Left cardiac atrium (tissue), 4 donors: ENCODE measurements at regions not wholly inside any gene's neighbourhood (a gene's known extent, or its start where the extent isn't known, plus 50 kb on each side); places are given as distances from the start of the nearest gene placed in this dataset.
A peak's percentile ranks its signal among the peaks of the same experiment; 100 is the strongest.

Source experiments
- ATAC-seq, 2 donors: fragments of 200-7000 bp; cut with Tn5 transposase; one replicate each; pipeline ENCODE4 v1.9.1; 2020; ENCODE audit warnings: mild to moderate bottlenecking in 2 of 2, moderate library complexity in 2 of 2
- DNase-seq: peaks from one replicate; pipeline ENCODE4 v3.0.0-alpha.2; 2020
- intact Hi-C, 2 donors: fragments of 100-400 bp; cut with DNase I; formaldehyde crosslinking; loops; one replicate each; pipeline versions ENCODE4 v1.14.1 to v1.15.1; 2022 to 2023
- donor health status: DM: no; HTN: yes; CAD: no.
- donor health status: DM: no; HTN: yes; CAD: no; lungs with severe emphysema.
- donor health status: DM: yes; HTN: yes; CAD: no.
- donor health status: Dilated cardiomyopathy.

DNA sequence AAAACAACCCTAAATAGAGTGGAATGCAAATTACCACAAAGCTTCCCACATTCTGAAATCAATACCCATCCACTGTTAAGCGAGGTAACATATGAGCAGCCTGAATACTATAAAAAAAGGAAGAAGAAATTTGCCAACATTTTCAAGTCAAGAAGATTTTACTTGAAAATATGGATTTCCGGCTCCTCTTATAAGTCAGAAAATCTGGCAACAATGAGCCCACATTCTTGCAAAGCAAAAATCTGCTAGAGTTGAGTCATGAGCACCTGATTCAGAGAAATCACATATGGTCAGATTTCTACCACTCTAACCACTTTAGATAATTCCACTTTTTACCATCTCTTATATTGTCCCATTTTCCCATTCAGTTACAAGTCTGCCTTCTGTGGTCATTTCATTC, 395.7 kb downstream of the DTHD1 start:
- ATAC-seq: no peak

DNA sequence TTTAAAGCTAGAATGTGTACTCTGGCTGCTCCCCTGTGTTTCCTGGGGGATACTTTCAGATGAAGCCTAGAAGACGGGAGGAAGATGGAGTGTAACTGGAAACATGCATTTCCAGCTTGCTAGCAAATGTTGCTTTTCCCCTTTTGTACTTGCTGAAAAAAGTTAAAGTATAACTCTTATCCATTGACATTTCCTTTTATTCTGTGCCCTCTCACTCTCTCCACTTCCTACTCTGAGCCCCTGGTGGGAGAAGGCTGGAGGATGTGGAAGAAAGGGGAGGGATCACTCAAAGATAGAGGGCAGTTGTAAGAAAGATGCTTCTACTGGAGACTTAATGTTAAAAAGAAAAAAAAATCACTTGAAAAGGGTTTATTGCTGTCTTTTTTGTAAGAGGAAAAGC, 396.5 kb downstream of the DTHD1 start:
- no peak for DNase-seq
- ATAC-seq: no peak
- intact Hi-C loops: no loop called here

More for the DNA sequence above, 395.7 kb downstream of the DTHD1 start:
- no peak for DNase-seq
- intact Hi-C loops: no loop called here

DNA sequence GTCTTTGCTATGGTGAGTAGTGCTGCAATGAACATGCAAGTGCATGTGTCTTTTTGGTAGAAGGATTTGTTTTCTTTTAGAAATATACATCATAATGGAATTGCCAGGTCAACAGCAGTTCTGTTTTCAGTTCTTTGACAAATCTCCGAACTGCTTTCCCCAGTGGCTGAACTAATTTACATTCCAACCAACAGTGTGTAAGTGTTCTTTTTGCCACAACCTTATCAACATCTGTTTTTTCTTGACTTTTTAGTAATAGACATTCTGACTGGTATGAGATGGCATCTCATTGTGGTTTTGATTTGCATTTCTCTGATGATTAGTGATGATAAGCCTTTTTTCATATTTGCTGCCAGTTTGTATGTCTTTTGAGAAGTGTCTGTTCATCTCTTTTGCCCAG, 406.3 kb downstream of the DTHD1 start:
- no peak for DNase-seq
- no peak for ATAC-seq
- intact Hi-C loops: no loop called here

DNA sequence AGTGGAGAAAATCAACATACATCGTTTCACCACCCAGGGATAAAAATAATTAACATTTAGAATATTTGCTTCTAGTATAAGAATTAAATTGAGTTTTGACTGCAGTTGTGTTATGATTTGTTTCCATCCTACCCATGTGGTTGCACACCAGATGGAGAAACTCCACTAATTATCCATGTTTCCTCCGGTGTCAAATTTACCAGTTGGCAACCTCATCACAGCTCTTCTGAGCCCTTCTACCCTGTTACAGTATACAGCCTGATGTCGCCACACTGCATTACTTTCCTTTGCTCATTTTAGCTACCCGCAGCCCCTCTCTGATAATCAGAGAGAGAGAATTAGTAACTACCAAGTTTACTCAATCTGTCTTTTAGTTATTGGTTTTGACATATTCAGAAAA, 411.2 kb downstream of the DTHD1 start:
- intact Hi-C loops: no loop called here
- DNase-seq (no peak), ATAC-seq (no peak)

DNA sequence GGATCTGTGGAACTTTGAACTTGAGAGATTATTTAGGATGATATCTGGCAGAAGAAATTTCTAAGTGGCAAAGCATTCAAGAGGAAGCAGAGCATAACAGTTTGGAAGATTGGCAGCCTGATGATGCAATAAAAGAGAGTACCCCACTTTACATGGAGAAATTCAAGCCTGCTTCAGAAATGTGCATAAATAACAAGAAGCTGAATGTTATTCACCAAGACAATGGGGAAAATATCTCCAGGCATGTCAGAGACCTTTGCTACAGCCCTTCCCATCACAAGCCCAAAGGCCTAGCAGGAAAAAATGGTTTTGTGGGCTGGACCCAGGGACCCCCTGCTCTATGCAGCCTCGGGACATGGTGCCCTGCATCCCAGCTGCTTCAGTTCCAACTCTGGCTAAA, 420.8 kb downstream of the DTHD1 start:
- no peak for DNase-seq
- no peak for ATAC-seq
- intact Hi-C loops: no loop called here

DNA sequence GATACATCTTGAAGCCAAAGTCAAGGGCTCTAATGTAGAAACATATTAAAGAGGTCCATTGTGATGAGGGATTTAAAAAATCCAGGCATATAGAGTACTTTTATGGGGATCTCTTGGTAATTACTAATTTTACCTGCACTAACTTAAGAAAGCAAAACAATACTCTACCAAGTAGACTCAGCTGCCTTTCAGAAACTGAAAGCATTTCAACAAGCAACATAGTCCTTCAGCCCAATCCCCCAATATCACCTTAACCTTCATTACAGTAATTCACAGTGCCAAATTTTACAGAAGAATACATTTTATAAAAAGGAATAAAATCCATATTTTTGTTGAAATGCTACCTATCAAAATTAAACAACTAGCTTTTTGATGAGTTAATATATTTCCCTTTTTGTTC, 422.9 kb downstream of the DTHD1 start:
- intact Hi-C loops: no loop called here
- DNase-seq: no peak
- no peak for ATAC-seq

DNA sequence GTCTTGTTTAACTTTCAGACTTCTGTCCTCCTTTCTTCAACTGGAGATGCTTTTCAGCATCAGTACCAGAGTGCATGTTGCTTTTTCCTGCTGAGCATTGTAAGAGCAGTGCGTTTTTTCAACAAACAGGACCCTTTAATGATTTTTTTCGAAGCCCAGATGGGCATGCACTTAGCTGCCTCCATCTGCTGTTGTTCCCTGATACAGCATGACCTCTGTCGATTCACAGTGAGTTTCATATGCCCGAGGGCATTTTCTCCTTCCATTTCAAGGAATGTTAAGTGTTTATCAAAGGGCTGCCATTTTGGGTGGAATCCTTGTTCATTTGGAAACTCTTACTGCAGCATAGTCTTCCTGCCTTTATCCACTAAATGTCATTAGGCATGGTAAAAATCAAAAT, 428.6 kb downstream of the DTHD1 start:
- intact Hi-C loops: no loop called here
- no peak for ATAC-seq
- no peak for DNase-seq

DNA sequence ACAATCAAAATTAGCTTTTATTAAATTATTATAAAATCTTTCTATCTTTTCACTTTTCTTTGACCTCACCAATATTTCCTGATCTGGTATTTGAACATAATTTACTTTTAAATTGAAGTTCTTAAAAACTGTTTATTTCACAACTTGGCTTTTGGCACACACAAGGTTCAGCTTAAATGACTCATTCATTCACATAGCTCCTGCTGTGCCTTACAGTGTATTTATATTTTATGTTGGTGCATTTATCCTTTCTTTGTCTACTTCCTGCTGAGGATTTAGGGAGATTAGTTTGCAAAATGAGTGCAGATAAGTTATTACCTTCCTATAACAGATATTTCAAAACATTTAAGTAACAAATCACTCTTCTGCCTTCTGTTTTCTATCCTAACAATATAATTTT, 430.6 kb downstream of the DTHD1 start:
- ATAC-seq (peak in 1 of 2 donors; percentile 39), DNase-seq (no peak)
- intact Hi-C loops: no loop called here

DNA sequence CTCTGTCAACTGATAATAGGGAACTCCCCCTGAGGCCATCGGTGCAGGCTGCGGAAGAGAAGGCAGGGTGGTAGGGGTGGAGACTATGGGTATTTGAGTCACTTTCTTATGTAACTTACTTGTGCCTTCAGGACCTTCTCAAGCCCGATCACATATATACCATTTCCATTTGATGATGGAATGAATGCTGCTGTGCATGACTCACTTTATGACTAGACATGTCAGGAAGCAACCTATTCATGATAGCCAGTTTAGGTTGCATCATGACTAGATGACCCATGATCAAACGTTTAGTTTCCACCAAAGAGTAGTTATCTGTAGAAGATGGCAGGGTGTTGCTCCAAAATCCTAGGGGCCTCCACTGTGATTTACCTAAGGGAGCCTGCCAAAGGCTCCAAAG, 435.5 kb downstream of the DTHD1 start:
- DNase-seq (no peak), ATAC-seq (no peak)
- intact Hi-C loops: no loop called here

DNA sequence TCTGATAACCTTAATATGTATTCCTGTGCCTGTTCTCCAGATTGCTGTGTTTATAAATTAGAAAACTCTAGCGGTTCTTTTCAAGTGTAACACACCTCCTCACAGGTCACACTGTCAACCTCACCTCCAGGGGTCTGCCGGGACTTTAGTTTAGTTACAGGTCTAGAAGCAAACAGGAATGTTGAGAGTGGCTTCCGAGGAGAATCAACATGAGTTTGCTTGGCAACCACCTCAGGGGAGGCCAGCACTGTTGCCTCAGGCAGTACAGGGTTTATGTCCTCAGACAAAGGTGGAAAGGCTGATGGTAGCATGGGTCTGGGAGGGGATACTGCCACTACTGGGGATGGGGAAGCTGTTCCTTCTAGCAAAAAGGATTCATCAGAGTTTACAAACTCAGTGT, 438.0 kb downstream of the DTHD1 start:
- ATAC-seq: no peak
- no peak for DNase-seq
- intact Hi-C loops: no loop called here

DNA sequence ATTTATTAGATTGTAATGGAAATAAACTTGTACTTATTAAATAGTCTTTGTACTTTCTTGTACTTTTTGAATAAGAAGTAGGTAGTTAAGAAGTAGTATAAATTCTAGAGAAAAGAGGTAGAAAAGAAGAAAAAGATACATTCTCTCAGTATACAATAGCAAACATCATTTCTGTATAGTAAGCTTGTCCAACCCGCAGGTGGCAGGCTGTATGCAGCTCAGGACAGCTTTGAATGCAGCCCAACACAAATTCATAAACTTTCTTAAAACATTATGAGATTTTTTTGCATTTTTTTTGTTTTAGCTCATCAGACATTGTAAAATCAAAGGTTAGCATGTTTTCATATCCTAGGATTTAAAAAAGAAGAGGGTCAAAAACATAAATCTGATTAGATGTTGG, 441.6 kb downstream of the DTHD1 start:
- intact Hi-C loops: no loop called here
- ATAC-seq: no peak

DNA sequence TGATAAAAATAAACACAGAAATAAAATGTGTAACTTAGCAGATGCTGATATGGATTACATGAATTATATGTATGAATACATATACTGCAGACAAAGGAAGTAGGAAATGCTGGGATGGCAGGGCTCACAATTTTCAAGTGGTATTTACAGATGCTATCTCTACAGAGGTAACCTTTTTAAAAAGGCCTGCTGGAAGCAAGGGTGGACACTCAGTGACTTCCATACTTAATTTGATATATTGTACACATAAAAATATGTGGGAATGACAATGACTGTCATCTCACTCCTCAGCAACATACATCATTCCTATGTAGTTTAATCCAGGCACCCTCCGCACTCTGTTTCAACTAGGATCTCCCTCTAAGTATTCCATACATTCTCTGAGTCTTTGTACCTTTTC, 452.9 kb downstream of the DTHD1 start:
- ATAC-seq (no peak), DNase-seq (no peak)
- intact Hi-C loops: no loop called here

More for the DNA sequence above, 441.6 kb downstream of the DTHD1 start:
- DNase-seq: no peak

DNA sequence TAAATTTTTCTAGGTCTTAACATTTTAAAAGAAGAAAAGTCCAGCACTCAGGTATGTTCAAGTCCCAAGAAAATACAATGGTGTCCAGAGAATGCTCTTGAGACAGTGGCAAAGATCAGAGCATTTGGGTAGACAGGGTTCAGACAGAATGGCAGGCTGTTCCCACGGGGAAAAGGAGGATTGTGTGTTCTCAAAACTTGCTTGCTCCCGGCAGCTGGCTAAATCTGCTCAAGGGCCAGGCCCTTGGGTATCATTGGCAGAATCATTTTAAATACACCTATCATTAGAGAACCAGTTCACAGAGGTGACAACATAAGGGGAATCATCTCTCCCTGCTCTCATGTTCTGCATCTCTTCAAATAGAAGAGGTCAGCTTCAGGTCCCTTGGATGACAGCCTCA, 456.3 kb downstream of the DTHD1 start:
- intact Hi-C loops: no loop called here
- DNase-seq (no peak), ATAC-seq (no peak)

DNA sequence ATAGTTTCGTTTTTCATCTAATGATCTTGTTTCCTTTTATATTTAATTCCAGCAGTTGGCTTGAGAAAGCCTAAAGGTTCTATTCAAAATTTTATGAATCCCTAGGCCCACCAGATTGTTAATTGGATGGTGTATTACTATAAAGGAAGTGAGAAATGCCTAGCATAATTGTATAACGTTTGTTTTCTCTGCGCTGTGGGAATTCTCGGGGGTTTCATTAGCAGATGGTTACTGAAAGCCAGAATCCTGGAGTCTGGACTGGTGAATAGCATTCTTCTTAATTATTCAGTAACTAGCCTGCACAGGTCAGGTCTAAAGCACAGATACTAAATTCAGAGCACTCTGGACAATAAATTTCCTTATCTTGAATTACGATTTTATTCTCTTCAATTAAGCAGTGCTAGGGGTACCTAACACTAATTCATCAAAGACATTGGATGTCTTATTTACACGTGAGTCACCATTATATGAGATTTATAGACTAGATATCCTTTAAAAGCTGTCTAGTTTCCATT, 459.4 kb downstream of the DTHD1 start:
- DNase-seq (no peak), ATAC-seq (no peak)
- intact Hi-C loops: no loop called here

DNA sequence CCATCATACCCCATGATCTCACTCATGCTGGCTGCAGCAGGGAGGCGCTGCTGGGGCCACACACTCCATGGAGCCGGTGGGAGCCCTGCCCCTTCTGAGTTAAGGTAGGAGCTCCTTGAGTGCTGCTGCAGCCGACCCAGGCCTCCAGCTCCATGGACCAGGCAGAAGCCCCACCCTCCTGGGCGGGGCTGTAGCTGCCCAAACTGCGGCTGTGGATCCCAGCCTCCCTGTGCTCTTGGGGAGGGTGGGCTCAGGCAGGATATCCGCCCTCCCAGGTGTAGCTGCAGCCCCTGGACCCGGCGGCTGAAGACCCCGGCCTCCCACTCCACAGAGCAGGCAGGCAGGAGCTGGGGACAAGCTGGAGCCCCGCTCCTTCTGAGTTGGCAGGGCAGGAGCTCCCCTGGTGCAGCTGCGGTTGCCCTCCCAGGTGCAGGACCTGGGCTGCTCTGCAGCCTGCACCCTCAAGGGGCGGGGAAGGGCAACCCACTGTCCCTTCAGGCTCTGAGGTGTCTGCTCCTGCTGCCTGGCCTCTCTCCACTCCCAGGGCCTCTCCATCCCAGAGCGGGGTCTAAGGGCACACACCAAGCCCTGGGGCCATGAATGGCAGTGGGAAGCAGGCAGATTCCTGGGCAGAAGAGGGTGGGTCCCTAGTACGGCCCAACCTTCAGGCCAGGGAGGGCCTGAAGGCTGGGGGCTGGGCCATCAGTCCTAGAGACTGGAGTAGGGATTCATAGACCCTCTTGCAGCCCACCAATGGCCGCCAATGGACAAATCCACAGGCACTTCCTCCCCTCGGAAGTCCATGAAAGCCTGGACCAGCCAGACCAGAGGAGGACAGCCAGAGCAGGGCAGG, 466.1 kb downstream of the DTHD1 start:
- intact Hi-C loops: no loop called here
- no peak for ATAC-seq
- no peak for DNase-seq

DNA sequence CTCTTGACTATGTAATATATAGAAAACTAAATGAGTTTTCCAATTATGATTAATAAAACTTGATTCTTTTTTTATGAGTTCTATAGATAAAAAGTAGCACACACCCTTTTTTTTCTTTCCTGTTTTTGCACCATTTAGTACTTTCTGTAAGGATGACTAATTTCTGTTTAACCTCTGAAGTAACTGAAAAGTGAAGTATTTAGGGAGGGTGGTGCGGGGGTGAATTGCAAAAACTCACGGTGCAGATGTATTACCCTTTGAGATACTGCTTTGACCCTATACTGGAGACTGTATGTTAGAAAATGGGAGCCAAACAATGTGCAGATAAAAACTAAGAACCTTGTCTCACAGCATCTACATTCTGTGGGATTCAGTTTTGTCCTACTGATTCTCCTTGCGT, 471.6 kb downstream of the DTHD1 start:
- intact Hi-C loops: no loop called here
- DNase-seq (no peak), ATAC-seq (no peak)

DNA sequence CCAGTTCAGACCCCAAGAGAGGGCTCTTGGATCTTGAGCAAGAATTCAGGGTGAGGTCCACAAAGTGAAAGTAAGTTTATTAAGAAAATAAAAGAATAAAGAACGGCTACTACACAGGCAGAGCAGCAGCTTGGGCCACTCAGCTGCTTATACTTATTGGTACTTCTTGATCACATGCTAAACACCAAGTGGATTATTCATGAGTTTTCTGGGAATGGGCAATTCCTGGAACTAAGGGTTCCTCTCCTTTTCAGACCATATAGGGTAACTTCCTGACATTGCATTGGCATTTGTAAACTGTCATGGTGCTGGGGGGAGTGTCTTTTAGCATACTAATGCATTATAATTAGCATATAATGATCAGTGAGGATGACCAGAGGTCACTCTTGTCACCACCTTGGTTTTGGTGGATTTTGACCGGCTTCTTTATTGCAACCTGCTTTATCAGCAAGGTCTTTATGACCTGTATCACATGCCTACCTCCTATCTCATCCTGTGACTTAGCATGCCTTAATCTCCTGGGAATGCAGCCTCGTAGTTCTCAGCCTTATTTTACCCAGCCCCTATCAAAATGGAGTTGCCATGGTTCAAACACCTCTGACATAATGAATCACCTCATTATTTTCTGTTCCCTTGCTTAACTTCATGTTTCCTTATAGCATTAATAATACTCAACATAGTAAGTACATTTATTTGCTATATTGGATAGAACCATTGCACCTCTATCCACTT, 476.3 kb downstream of the DTHD1 start:
- ATAC-seq: no peak
- DNase-seq: no peak
- intact Hi-C loops: no loop called here

DNA sequence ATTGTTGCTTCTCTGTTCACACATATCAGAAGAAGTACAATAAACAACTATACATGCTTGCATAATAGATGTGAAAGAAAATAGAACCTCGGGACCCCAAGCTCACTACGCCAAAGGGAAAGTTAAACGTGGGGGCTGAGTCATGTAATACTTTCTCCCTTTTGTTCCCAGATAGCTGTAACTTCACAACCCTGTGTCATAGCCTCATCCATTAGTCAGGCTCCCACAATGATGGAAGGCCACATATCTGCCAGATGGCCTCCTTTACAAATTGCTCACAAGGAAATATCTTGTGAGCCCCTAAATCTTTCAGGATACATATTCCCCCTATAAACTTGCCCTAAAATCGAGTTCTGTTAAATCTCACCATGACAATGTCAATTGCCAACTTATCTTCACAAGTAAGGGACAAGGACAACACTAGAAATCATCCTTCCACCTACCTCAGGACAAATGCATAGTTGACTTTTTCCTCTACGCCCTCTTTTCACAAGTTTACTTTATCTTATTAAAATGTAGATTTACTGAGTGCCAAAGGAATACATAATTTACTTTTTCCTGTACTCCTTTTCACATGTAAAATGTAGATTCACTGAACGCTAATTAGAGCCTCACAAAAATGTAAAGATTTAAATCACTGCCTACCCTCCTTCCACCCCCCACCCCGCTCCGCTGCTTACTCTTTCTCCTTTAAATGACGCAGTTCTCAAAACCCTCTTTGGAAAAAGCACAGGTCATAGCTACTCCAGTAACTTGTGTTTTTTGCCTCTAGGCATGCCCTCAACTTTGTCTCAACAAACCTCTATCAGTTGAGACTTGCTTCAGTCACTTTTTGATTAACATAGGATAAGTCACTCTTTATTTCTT, 477.1 kb downstream of the DTHD1 start:
- DNase-seq (no peak), ATAC-seq (no peak)
- intact Hi-C loops: no loop called here

DNA sequence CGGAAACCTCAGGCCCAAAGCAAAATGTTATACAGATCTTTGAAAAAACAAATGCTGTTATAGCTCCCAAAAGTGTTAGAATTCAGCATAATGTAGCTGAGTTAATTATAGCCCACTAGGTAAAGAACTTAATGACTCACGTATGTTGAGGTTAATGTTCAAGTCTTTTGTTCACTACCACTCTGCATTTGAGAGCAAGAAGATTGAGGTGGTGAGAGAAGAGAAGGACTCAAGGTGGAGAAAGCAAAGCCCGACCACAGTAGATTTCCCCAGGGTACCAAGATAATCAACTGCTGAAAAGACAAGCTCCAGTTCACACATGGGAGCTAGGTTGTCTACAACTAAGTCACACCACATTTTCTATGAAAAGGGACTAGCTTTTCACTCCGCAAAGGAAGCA, 480.2 kb downstream of the DTHD1 start:
- no peak for DNase-seq
- no peak for ATAC-seq
- intact Hi-C loops: no loop called here

DNA sequence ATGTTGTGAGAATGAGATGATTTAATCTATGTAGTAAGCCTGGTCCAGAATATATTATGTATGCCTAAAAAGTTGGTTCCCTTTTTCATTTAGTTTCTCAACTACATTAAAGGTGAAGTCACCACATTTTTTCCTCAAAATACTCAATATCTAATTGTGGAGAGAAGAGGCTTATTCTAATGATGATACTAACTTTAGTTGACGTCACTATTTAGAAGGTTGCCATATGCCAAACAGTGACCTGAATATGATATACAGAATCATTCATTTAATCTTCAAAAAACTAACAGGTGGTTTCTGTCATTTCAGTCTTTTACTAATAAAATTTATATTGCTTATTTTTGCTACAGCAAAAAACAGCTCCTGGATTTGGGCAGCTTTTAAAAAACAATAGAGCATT, 480.7 kb upstream of the NWD2 start:
- intact Hi-C loops: no loop called here
- no peak for DNase-seq
- no peak for ATAC-seq
